ENCODE measurements at regions not wholly inside any gene's neighbourhood (a gene's known extent, or its start where the extent isn't known, plus 50 kb on each side); places are given as distances from the start of the nearest gene placed in this dataset.

DNA sequence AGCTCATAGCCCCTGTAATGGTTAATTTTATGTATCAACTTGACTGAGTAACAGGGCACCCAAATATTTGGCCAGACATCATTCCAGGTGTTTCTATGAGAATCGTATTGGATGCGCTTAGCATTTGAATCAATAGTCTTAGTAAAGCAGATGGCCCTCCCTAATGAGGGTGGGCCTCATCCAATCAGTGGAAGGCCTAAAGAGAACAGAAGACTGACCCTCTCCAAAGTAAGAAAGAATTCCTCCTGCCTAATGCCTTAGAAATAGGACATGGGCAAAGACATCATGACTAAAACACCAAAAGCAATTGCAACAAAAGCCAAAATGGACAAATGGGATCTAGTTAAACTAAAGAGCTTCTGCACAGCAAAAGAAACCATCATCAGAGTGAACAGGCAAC is 352.5 kb upstream of the SASH1 start:
- TF ChIP-seq POLR2A (IDR thresholded peaks at IDR 0.05) (no peak), POLR2AphosphoS5 (IDR thresholded peaks at IDR 0.05) (no peak)
- TF ChIP-seq, protein P1, sequence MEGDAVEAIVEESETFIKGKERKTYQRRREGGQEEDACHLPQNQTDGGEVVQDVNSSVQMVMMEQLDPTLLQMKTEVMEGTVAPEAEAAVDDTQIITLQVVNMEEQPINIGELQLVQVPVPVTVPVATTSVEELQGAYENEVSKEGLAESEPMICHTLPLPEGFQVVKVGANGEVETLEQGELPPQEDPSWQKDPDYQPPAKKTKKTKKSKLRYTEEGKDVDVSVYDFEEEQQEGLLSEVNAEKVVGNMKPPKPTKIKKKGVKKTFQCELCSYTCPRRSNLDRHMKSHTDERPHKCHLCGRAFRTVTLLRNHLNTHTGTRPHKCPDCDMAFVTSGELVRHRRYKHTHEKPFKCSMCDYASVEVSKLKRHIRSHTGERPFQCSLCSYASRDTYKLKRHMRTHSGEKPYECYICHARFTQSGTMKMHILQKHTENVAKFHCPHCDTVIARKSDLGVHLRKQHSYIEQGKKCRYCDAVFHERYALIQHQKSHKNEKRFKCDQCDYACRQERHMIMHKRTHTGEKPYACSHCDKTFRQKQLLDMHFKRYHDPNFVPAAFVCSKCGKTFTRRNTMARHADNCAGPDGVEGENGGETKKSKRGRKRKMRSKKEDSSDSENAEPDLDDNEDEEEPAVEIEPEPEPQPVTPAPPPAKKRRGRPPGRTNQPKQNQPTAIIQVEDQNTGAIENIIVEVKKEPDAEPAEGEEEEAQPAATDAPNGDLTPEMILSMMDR (IDR thresholded peaks at IDR 0.05), result no peak
- no peaks in the 10 kb centered on the region for H3K9me3 ChIP-seq
- no peaks in the 10 kb centered on the region for H3K36me3 ChIP-seq
- no peak for DNase-seq (ENCODE audit: low spot score in 2 of 2)
- intact Hi-C loops (cut with DNase I; ENCODE audit: low total_unique reads), result no loop called here
- no peaks in the 10 kb centered on the region for H3K27me3 ChIP-seq
- no peak overlapping the region for H3K4me3 ChIP-seq
- H3K27ac ChIP-seq, result no peak overlapping the region
- H3K4me1 ChIP-seq, result no peaks in the 10 kb centered on the region

DNA sequence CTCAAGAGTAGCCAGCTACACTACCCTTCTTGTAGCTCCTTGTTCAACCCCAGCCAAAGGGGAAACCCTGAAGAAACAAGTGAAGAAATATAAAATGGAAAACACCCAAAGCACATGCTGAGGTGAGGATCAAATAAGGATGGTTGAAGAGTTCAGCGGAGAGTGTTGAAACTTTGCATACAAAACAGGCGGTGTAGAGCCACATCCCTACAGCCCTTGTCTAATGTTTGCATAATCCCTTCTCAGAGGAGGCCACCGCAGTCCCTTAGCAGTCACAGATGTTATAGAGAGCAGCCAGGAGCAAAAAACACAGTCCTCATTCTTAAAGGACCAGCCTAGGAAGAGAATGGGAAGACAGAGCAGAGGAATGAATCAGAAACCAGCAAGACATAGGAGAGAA is 350.7 kb upstream of the SASH1 start:
- TF ChIP-seq, protein P1 (IDR thresholded peaks at IDR 0.05), result no peak
- Histone ChIP-seq H3K4me3 (no peak overlapping the region), H3K9me3 (no peaks in the 10 kb centered on the region), H3K27me3 (no peaks in the 10 kb centered on the region), H3K36me3 (no peaks in the 10 kb centered on the region), H3K4me1 (no peaks in the 10 kb centered on the region), H3K27ac (no peak overlapping the region)
- intact Hi-C loops (cut with DNase I; ENCODE audit: low total_unique reads), result no loop called here
- no peak for DNase-seq (ENCODE audit: low spot score in 2 of 2)

DNA sequence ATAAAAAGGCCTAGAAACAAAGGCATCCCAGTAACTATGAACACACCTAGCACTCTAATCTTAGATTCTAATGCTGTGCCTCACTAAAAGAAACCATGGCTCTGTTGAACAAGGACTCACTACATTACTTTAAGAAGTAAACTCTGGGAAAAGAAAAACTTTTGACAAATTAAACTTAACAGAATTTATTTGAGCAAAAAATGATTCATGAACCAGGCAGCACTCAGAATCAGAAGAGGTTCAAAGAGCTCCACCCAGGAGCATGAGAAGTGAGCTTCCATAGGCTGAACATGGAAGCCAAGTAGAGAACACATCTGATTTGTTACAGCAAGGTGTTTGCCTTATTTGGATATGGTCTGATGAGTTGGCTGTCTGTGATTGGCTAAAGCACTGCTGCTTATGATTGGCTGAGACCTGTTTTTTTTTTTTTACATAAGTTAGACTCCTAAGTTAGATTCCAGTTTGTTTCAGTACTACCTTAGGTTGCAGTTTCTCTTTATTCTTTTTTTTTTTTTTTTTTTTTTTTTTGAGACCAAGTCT is 343.6 kb upstream of the SASH1 start:
- no peak for DNase-seq (ENCODE audit: low spot score in 2 of 2)
- no peaks in the 10 kb centered on the region for H3K4me1 ChIP-seq
- H3K36me3 ChIP-seq, result no peaks in the 10 kb centered on the region
- no peaks in the 10 kb centered on the region for H3K9me3 ChIP-seq
- intact Hi-C loops (cut with DNase I; ENCODE audit: low total_unique reads), result no loop called here
- no peak overlapping the region for H3K27ac ChIP-seq
- TF ChIP-seq POLR2AphosphoS5 (IDR thresholded peaks at IDR 0.05) (no peak), POLR2A (IDR thresholded peaks at IDR 0.05) (no peak)
- TF ChIP-seq, protein P1 (IDR thresholded peaks at IDR 0.05), result no peak
- H3K27me3 ChIP-seq, result no peaks in the 10 kb centered on the region
- no peak overlapping the region for H3K4me3 ChIP-seq

DNA sequence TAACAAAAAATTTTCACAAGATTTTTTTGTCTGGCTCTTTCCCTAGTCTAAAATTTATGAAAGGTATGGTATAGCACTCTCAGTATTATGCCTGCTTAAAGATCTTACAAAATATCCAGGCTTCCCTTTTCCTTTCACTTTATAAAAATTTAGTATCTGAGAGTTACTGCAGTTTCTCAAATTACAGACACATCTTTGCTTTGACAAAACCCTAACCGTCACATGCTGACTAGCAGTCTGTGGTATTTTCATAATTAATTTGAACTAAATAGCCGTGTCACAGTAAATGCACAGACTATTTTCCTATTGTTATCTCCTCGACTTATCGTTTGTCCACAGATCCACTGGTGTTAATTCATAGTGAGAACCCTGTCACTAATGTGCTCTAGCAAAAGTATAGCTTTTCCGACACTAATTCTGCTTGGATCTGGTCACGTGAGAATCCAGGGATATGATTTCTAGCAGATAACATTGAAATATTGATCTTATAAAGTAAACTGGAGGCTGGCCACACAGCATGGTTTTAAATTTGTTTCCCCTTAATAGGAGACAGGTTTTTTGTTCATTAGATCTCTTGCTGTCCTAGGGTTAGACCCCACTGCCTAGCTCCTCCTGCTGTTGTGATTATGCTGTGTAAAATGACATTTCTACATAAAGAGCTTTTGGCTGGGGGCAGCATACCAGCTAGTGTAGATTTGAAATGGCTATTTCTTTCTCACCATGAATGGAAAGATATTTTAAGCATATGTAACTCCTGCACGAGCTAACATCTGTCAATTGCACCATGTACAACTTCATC is 340.6 kb upstream of the SASH1 start:
- TF ChIP-seq, protein P1 (IDR thresholded peaks at IDR 0.05), result no peak
- TF ChIP-seq POLR2A (IDR thresholded peaks at IDR 0.05), result no peak
- no peak for TF ChIP-seq POLR2AphosphoS5 (IDR thresholded peaks at IDR 0.05)
- H3K4me3 ChIP-seq, result peak overlapping the region in 1 of 3 donors; percentile 19
- intact Hi-C loops (cut with DNase I; ENCODE audit: low total_unique reads), result no loop called here

DNA sequence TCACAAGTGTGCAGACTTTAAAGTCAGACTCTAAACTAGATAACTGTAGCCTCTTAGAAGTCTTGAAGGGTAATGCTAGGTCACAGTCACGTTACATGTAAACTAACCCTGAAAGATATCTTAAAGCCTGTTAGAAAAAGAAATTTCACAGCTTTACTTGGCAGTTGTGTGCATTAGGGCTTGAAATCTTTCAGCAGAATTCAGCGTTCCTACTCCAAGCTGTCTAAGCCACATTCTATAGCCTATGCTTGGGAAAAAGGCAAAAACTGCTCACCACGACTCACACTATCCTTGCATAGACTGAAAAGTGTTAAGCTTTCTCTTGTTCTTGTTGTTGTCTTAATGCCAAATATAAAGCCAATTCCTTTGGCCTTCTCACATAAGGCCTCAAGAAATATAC is 338.0 kb upstream of the SASH1 start:
- Histone ChIP-seq H3K9me3 (peaks cover 0 to 3% of the 10 kb centered on the region in 2 donors), H3K4me1 (no peaks in the 10 kb centered on the region), H3K4me3 (no peak overlapping the region), H3K27ac (no peak overlapping the region), H3K36me3 (no peaks in the 10 kb centered on the region), H3K27me3 (no peaks in the 10 kb centered on the region)
- TF ChIP-seq POLR2A (IDR thresholded peaks at IDR 0.05) (no peak), POLR2AphosphoS5 (IDR thresholded peaks at IDR 0.05) (no peak)
- TF ChIP-seq, protein P1 (IDR thresholded peaks at IDR 0.05), result no peak
- DNase-seq (ENCODE audit: low spot score in 2 of 2), result no peak
- intact Hi-C loops (cut with DNase I; ENCODE audit: low total_unique reads), result no loop called here

More for the DNA sequence above, 340.6 kb upstream of the SASH1 start:
- no peaks in the 10 kb centered on the region for H3K4me1 ChIP-seq
- no peaks in the 10 kb centered on the region for H3K36me3 ChIP-seq
- no peak for DNase-seq (ENCODE audit: low spot score in 2 of 2)
- H3K27me3 ChIP-seq, result no peaks in the 10 kb centered on the region
- no peaks in the 10 kb centered on the region for H3K9me3 ChIP-seq
- no peak overlapping the region for H3K27ac ChIP-seq

All from breast epithelium (tissue), 4 donors.